Sigmoid colon (tissue), 6 donors: ENCODE measurements at regions not wholly inside any gene's neighbourhood (a gene's known extent, or its start where the extent isn't known, plus 50 kb on each side); places are given as distances from the start of the nearest gene placed in this dataset.

Experiments used
- DNase-seq: peaks from one replicate; pipeline ENCODE4 v3.0.0-alpha.2; 2019
- H3K27ac ChIP-seq, 4 donors: fragments of 200-600 bp; sonication (generic); one replicate each; pipeline ENCODE4 v1.5.1; 2016 to 2019; ENCODE audit warnings: mild to moderate bottlenecking in 1 of 4
- H3K27me3 ChIP-seq, 3 donors: fragments of 200-600 bp; sonication (generic); one replicate each; pipeline ENCODE4 v1.5.1; 2019; ENCODE audit warnings: mild to moderate bottlenecking in 1 of 3
- H3K36me3 ChIP-seq, 4 donors: fragments of 200-600 bp; sonication (generic); one replicate each; pipeline ENCODE4 v1.5.1; 2016 to 2019
- H3K4me1 ChIP-seq, 4 donors: fragments of 200-600 bp; sonication (generic); one replicate each; pipeline ENCODE4 v1.5.1; 2017 to 2019
- H3K4me3 ChIP-seq, 4 donors: fragments of 200-600 bp; sonication (generic); one replicate each; pipeline ENCODE4 v1.5.1; 2017 to 2019; ENCODE audit warnings: mild to moderate bottlenecking in 2 of 4, moderate library complexity in 1 of 4
- H3K9me3 ChIP-seq, 4 donors: fragments of 200-600 bp in 3 of 4; sonication (generic) in 3 of 4; one replicate each; pipeline versions ENCODE4 v1.5.1 to v1.6.1; 2013 to 2019
- CTCF ChIP-seq, 4 experiments: fragments of 450-650 bp in 3 of 4; fragments of 200-600 bp in 1 of 4; IDR thresholded peaks; one replicate each; pipeline ENCODE4 v1.5.1; 2016 to 2019; ENCODE audit warnings: antibody characterized with exemption in 4 of 4, mild to moderate bottlenecking in 3 of 4, moderate library complexity in 2 of 4
- EP300 ChIP-seq, 4 donors: sonication (generic); formaldehyde crosslinking; IDR thresholded peaks; one replicate each; pipeline ENCODE4 v1.6.1; 2017; ENCODE audit warnings: antibody characterized with exemption in 4 of 4
- POLR2A ChIP-seq, 2 donors: fragments of 450-650 bp; IDR thresholded peaks; one replicate each; pipeline ENCODE4 v1.6.1; 2016; ENCODE audit warnings: antibody characterized with exemption in 2 of 2, mild to moderate bottlenecking in 2 of 2, moderate library complexity in 2 of 2
- POLR2AphosphoS5 ChIP-seq, 4 donors: sonication (generic); formaldehyde crosslinking; IDR thresholded peaks; one replicate each; pipeline ENCODE4 v1.6.1; 2017; ENCODE audit warnings: antibody characterized with exemption in 4 of 4
- WGBS, 2 donors: extraction: QIAGEN DNeasy Blood & Tissue Kit; methylation state at CpG; one replicate each; pipeline ENCODE4 v1.1.7; 2013; 5-methylcytosine and 5-hydroxymethylcytosine counted together
- intact Hi-C: fragments of 100-400 bp; cut with DNase I; formaldehyde crosslinking; loops from one replicate; pipeline ENCODE4 v1.15.1; 2023
- donor health status: healthy with polysubstance abuse.
- donor health status: healthy.

GRCh38 chr2:81196933-81197628 lies 892.5 kb upstream of the LRRTM1 start:
- no peak for DNase-seq
- H3K27me3 ChIP-seq, result no peaks in the 10 kb centered on the region
- intact Hi-C loops, result no loop called here
- WGBS, 2 donors, result 95 to 96% methylated on average over 30 of the region's 30 CpGs
- no peaks in the 10 kb centered on the region for H3K36me3 ChIP-seq
- no peak overlapping the region for H3K27ac ChIP-seq
- no peak overlapping the region for H3K4me3 ChIP-seq
- H3K4me1 ChIP-seq, result no peaks in the 10 kb centered on the region
- TF ChIP-seq POLR2A (IDR thresholded peaks at IDR 0.05), result no peak
- H3K9me3 ChIP-seq, result peaks cover 0 to 2% (median 0%) of the 10 kb centered on the region in 4 donors

GRCh38 chr2:81196383-81196851 lies 891.9 kb upstream of the LRRTM1 start:
- Histone ChIP-seq H3K4me1 (no peaks in the 10 kb centered on the region), H3K36me3 (no peaks in the 10 kb centered on the region), H3K9me3 (peaks cover 0 to 2% (median 0%) of the 10 kb centered on the region in 4 donors), H3K27ac (no peak overlapping the region), H3K4me3 (no peak overlapping the region), H3K27me3 (no peaks in the 10 kb centered on the region)
- DNase-seq, result no peak
- TF ChIP-seq POLR2AphosphoS5 (IDR thresholded peaks at IDR 0.05), result no peak
- TF ChIP-seq EP300 (IDR thresholded peaks at IDR 0.05), result no peak
- TF ChIP-seq POLR2A (IDR thresholded peaks at IDR 0.05), result no peak
- TF ChIP-seq CTCF (IDR thresholded peaks at IDR 0.05), result no peak
- 94 to 96% methylated on average over 25 of the region's 25 CpGs for WGBS, 2 donors
- intact Hi-C loops, result no loop called here

GRCh38 chr2:81195774-81196382 lies 891.3 kb upstream of the LRRTM1 start:
- Histone ChIP-seq H3K4me3 (no peak overlapping the region), H3K9me3 (peaks cover 0 to 2% (median 0%) of the 10 kb centered on the region in 4 donors), H3K36me3 (no peaks in the 10 kb centered on the region), H3K27ac (no peak overlapping the region), H3K4me1 (no peaks in the 10 kb centered on the region), H3K27me3 (no peaks in the 10 kb centered on the region)
- intact Hi-C loops, result no loop called here
- no peak for DNase-seq
- 94 to 96% methylated on average over 19 of the region's 19 CpGs for WGBS, 2 donors
- TF ChIP-seq POLR2A (IDR thresholded peaks at IDR 0.05) (no peak), EP300 (IDR thresholded peaks at IDR 0.05) (no peak), CTCF (IDR thresholded peaks at IDR 0.05) (no peak), POLR2AphosphoS5 (IDR thresholded peaks at IDR 0.05) (no peak)

- WGBS, 2 donors, result 93% methylated on average over 41 of the region's 41 CpGs
- Histone ChIP-seq H3K36me3 (no peaks in the 10 kb centered on the region), H3K27ac (no peak overlapping the region), H3K4me3 (no peak overlapping the region), H3K27me3 (no peaks in the 10 kb centered on the region), H3K9me3 (peaks cover 0 to 5% (median 0%) of the 10 kb centered on the region in 4 donors), H3K4me1 (no peaks in the 10 kb centered on the region)
- no peak for TF ChIP-seq POLR2A (IDR thresholded peaks at IDR 0.05)
- no peak for TF ChIP-seq POLR2AphosphoS5 (IDR thresholded peaks at IDR 0.05)
- TF ChIP-seq CTCF (IDR thresholded peaks at IDR 0.05), result no peak
- no peak for TF ChIP-seq EP300 (IDR thresholded peaks at IDR 0.05)
- DNase-seq, result no peak
- intact Hi-C loops, result no loop called here
Measured at GRCh38 chr2:81195017-81195773, 890.6 kb upstream of the LRRTM1 start.

GRCh38 chr2:81194581-81194980 lies 890.0 kb upstream of the LRRTM1 start:
- H3K27ac ChIP-seq, result no peak overlapping the region
- H3K4me1 ChIP-seq, result no peaks in the 10 kb centered on the region

More at GRCh38 chr2:81194581-81194980, 890.0 kb upstream of the LRRTM1 start:
- WGBS, 2 donors, result 95 to 96% methylated on average over 23 of the region's 23 CpGs
- no peaks in the 10 kb centered on the region for H3K27me3 ChIP-seq
- no peak for DNase-seq
- intact Hi-C loops, result no loop called here
- no peak overlapping the region for H3K4me3 ChIP-seq
- H3K36me3 ChIP-seq, result no peaks in the 10 kb centered on the region
- peaks cover 0 to 5% (median 0%) of the 10 kb centered on the region in 4 donors for H3K9me3 ChIP-seq
- TF ChIP-seq POLR2AphosphoS5 (IDR thresholded peaks at IDR 0.05), result no peak
- no peak for TF ChIP-seq CTCF (IDR thresholded peaks at IDR 0.05)
- TF ChIP-seq EP300 (IDR thresholded peaks at IDR 0.05), result no peak
- no peak for TF ChIP-seq POLR2A (IDR thresholded peaks at IDR 0.05)
